ENCODE measurements at regions not wholly inside any gene's neighbourhood (a gene's known extent, or its start where the extent isn't known, plus 50 kb on each side); places are given as distances from the start of the nearest gene placed in this dataset.

DNA sequence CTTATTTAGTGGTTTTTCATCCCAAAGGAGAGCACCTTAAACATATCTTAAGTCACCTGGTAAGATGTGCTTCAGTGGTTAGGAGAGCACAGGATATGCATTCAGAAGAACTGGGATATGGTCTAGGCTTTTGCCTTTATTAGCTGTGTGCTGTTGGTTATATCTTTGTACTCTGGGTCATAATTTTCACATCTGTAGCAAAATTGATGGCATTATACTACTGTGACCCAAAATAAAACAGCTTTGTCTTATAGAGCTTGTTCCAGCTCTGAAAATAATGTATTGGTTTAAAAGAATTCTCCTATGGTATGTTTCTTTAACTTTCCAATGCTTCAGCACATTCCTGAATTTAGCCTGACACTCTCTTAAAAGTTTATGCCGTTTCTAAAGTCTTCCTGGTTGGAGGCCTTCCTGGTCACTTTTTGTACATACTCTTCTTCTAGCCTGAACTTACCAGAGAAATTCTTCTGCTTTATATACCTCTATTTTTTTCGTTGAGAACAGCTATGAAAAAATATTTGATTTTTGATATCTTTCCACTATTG is 337.1 kb upstream of the MPDZ start:
- Histone ChIP-seq H3K4me3 (no peak overlapping the region), H3K4me1 (ENCODE audit: insufficient read depth) (no peaks in the 10 kb centered on the region), H3K36me3 (no peaks in the 10 kb centered on the region), H3K9me3 (no peaks in the 10 kb centered on the region), H3K27me3 (no peaks in the 10 kb centered on the region), H3K27ac (no peak overlapping the region)
- TF ChIP-seq, protein P1, sequence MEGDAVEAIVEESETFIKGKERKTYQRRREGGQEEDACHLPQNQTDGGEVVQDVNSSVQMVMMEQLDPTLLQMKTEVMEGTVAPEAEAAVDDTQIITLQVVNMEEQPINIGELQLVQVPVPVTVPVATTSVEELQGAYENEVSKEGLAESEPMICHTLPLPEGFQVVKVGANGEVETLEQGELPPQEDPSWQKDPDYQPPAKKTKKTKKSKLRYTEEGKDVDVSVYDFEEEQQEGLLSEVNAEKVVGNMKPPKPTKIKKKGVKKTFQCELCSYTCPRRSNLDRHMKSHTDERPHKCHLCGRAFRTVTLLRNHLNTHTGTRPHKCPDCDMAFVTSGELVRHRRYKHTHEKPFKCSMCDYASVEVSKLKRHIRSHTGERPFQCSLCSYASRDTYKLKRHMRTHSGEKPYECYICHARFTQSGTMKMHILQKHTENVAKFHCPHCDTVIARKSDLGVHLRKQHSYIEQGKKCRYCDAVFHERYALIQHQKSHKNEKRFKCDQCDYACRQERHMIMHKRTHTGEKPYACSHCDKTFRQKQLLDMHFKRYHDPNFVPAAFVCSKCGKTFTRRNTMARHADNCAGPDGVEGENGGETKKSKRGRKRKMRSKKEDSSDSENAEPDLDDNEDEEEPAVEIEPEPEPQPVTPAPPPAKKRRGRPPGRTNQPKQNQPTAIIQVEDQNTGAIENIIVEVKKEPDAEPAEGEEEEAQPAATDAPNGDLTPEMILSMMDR (IDR thresholded peaks at IDR 0.05): no peak
- TF ChIP-seq POLR2A (IDR thresholded peaks at IDR 0.05) (no peak), EP300 (IDR thresholded peaks at IDR 0.05) (no peak)
- no peak for DNase-seq
- WGBS, 3 donors: 48 to 57% (median 49%) methylated on average over 2 of the region's 2 CpGs
- intact Hi-C loops (cut with DNase I): no loop called here

GRCh38 chr9:13615660-13616490 is 336.4 kb upstream of the MPDZ start:
- intact Hi-C loops (cut with DNase I): no loop called here
- no peaks in the 10 kb centered on the region for H3K4me1 ChIP-seq (ENCODE audit: insufficient read depth)
- H3K27ac ChIP-seq: no peak overlapping the region
- TF ChIP-seq, protein P1 (IDR thresholded peaks at IDR 0.05): no peak
- TF ChIP-seq EP300 (IDR thresholded peaks at IDR 0.05) (no peak), POLR2A (IDR thresholded peaks at IDR 0.05) (no peak)
- WGBS, 3 donors: 62 to 85% (median 66%) methylated on average over 7 of the region's 7 CpGs
- no peaks in the 10 kb centered on the region for H3K36me3 ChIP-seq
- no peaks in the 10 kb centered on the region for H3K27me3 ChIP-seq
- H3K4me3 ChIP-seq: no peak overlapping the region
- H3K9me3 ChIP-seq: no peaks in the 10 kb centered on the region
- DNase-seq: no peak

DNA sequence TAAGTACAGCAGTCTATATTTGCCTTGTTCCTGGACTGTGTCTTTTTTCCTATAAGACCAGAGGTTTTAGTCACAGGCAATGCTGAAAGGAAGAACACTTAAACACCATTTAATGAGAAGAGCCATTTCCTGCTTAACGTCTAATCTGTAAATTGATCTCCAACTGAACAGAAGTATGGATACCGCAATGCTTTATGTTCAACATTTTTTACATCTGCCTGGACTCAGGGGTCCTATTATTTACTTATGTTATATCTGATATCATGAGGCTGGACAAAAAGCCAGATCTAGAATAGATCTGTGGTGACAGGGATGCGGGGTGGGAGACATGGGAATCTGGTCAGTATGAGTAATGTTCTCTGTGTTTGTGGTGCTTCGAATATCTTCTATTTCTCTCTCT is 334.6 kb upstream of the MPDZ start:
- H3K36me3 ChIP-seq: no peaks in the 10 kb centered on the region
- 85 to 90% (median 89%) methylated on average over 4 of the region's 4 CpGs for WGBS, 3 donors
- no peak for DNase-seq
- TF ChIP-seq POLR2A (IDR thresholded peaks at IDR 0.05): no peak
- TF ChIP-seq EP300 (IDR thresholded peaks at IDR 0.05): no peak
- TF ChIP-seq, protein P1 (IDR thresholded peaks at IDR 0.05): no peak
- no peaks in the 10 kb centered on the region for H3K9me3 ChIP-seq
- H3K27ac ChIP-seq: no peak overlapping the region
- intact Hi-C loops (cut with DNase I): no loop called here
- no peaks in the 10 kb centered on the region for H3K4me1 ChIP-seq (ENCODE audit: insufficient read depth)
- H3K4me3 ChIP-seq: no peak overlapping the region
- no peaks in the 10 kb centered on the region for H3K27me3 ChIP-seq

DNA sequence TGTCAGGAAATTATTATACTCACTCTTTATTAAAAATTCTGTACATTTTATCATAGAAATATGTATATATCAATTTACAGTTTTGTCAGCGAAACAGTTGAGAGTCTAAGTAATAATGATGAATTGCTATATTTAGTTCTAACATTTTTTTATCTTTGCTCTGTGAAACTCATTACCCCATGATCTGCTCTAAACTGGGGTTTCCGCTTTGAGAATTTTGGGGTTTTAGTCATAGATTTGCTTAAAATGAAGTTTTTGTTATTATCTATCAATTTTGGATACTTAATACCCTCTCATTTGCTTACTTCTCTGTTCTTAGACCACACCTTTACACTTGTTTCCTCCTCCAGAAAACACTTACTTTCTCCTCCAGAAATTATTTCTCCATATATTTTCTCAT is 333.8 kb upstream of the MPDZ start:
- Histone ChIP-seq H3K36me3 (no peaks in the 10 kb centered on the region), H3K9me3 (no peaks in the 10 kb centered on the region), H3K4me3 (no peak overlapping the region), H3K27ac (no peak overlapping the region), H3K4me1 (ENCODE audit: insufficient read depth) (no peaks in the 10 kb centered on the region), H3K27me3 (no peaks in the 10 kb centered on the region)
- TF ChIP-seq, protein P1 (IDR thresholded peaks at IDR 0.05): no peak
- TF ChIP-seq EP300 (IDR thresholded peaks at IDR 0.05) (no peak), POLR2A (IDR thresholded peaks at IDR 0.05) (no peak)
- WGBS, 3 donors: 97 to 99% (median 98%) methylated on average over 2 of the region's 2 CpGs
- intact Hi-C loops (cut with DNase I): no loop called here
- no peak for DNase-seq
